ENCODE measurements at regions not wholly inside any gene's neighbourhood (a gene's known extent, or its start where the extent isn't known, plus 50 kb on each side); places are given as distances from the start of the nearest gene placed in this dataset.
A peak's percentile ranks its signal among the peaks of the same experiment; 100 is the strongest.
"Not testable (repeated sequence)": the region's sequence is repeated elsewhere in the genome, so short reads cannot be mapped to it uniquely, and the experiment has no call there.

- not testable (repeated sequence) for DNase-seq (ENCODE audit: low read depth in 2 of 2)
Observed at GRCh38 chr9:64370344-64370743, 914.7 kb downstream of the FOXD4L5 start.

GRCh38 chr9:64369644-64370043 is 915.4 kb downstream of the FOXD4L5 start:
- DNase-seq (ENCODE audit: low read depth in 2 of 2): not testable (repeated sequence)

GRCh38 chr9:64369114-64369513 is 915.9 kb downstream of the FOXD4L5 start:
- DNase-seq (ENCODE audit: low read depth in 2 of 2): peak; percentile 83

GRCh38 chr9:64368644-64368942 is 916.4 kb downstream of the FOXD4L5 start:
- DNase-seq (ENCODE audit: low read depth in 2 of 2): not testable (repeated sequence)

GRCh38 chr9:64367826-64368643 is 917.0 kb downstream of the FOXD4L5 start:
- not testable (repeated sequence) for DNase-seq (ENCODE audit: low read depth in 2 of 2)

All from stimulated activated CD8-positive, alpha-beta memory T cell treated with anti-CD3 and anti-CD28 coated beads, Interleukin-15, amount 100 ng/mL, for 48 hours (primary cell).